Cardiac muscle cell (in vitro differentiated cells and primary cell): ENCODE measurements at regions not wholly inside any gene's neighbourhood (a gene's known extent, or its start where the extent isn't known, plus 50 kb on each side); places are given as distances from the start of the nearest gene placed in this dataset.

ENCODE experiments used
- DNase-seq, 2 donors: peaks; one replicate each; pipeline versions ENCODE4 v3.0.0 to v3.0.0-alpha.2; 2010 to 2017; ENCODE audit warnings: low read depth in 1 of 2, low spot score in 1 of 2
- H3K27ac ChIP-seq: fragments of 200-600 bp; sonication (generic); 2 replicates; pipeline ENCODE4 v1.5.1; 2016
- H3K27me3 ChIP-seq: fragments of 200-600 bp; sonication (generic); 2 replicates; pipeline ENCODE4 v1.6.0; 2016; ENCODE audit warnings: control low read depth
- H3K36me3 ChIP-seq: fragments of 200-600 bp; sonication (generic); 2 replicates; pipeline ENCODE4 v1.5.1; 2016; ENCODE audit warnings: control low read depth
- H3K4me1 ChIP-seq: fragments of 200-600 bp; sonication (generic); 2 replicates; pipeline ENCODE4 v1.8.1; 2017; ENCODE audit warnings: low read depth, mild to moderate bottlenecking, mixed run types
- H3K4me3 ChIP-seq: fragments of 200-600 bp; sonication (generic); 2 replicates; pipeline ENCODE4 v1.5.1; 2016; ENCODE audit warnings: mild to moderate bottlenecking
- H3K9me3 ChIP-seq: fragments of 200-600 bp; sonication (generic); 2 replicates; pipeline ENCODE4 v1.5.1; 2017; ENCODE audit warnings: low read depth, mild to moderate bottlenecking, control low read depth
- CTCF ChIP-seq: IDR thresholded peaks from 2 replicates; pipeline ENCODE4 v1.5.1; 2012; ENCODE audit warnings: low read depth, mild to moderate bottlenecking, low read length

- H3K4me3 ChIP-seq: no peak overlapping the region
- no peaks in the 10 kb centered on the region for H3K9me3 ChIP-seq
- no peaks in the 10 kb centered on the region for H3K4me1 ChIP-seq
- H3K27ac ChIP-seq: no peak overlapping the region
- H3K27me3 ChIP-seq: no peaks in the 10 kb centered on the region
- no peaks in the 10 kb centered on the region for H3K36me3 ChIP-seq
- DNase-seq: no peak
- TF ChIP-seq CTCF: no peak
Observed at GRCh38 chr6:12403947-12404647, 113.9 kb downstream of the EDN1 start.

GRCh38 chr6:12404651-12405050 is 114.5 kb downstream of the EDN1 start:
- no peaks in the 10 kb centered on the region for H3K36me3 ChIP-seq
- no peak overlapping the region for H3K27ac ChIP-seq
- TF ChIP-seq CTCF: no peak
- H3K4me1 ChIP-seq: no peaks in the 10 kb centered on the region
- no peaks in the 10 kb centered on the region for H3K9me3 ChIP-seq
- no peaks in the 10 kb centered on the region for H3K27me3 ChIP-seq
- no peak overlapping the region for H3K4me3 ChIP-seq
- no peak for DNase-seq

- H3K27me3 ChIP-seq: no peaks in the 10 kb centered on the region
- no peaks in the 10 kb centered on the region for H3K36me3 ChIP-seq
- no peaks in the 10 kb centered on the region for H3K9me3 ChIP-seq
- H3K27ac ChIP-seq: no peak overlapping the region
- no peak for DNase-seq
- no peak for TF ChIP-seq CTCF
- H3K4me1 ChIP-seq: no peaks in the 10 kb centered on the region
- no peak overlapping the region for H3K4me3 ChIP-seq
Observed at GRCh38 chr6:12408752-12409151, 118.6 kb downstream of the EDN1 start.

- no peak for DNase-seq
- no peak for TF ChIP-seq CTCF
- no peaks in the 10 kb centered on the region for H3K4me1 ChIP-seq
Observed at GRCh38 chr6:12410946-12411345, 120.8 kb downstream of the EDN1 start.

GRCh38 chr6:12414096-12414675 is 124.0 kb downstream of the EDN1 start:
- H3K27ac ChIP-seq: no peak overlapping the region
- no peak overlapping the region for H3K4me3 ChIP-seq
- H3K36me3 ChIP-seq: no peaks in the 10 kb centered on the region
- H3K9me3 ChIP-seq: no peaks in the 10 kb centered on the region
- no peaks in the 10 kb centered on the region for H3K27me3 ChIP-seq
- H3K4me1 ChIP-seq: no peaks in the 10 kb centered on the region
- no peak for TF ChIP-seq CTCF
- DNase-seq: no peak

More at GRCh38 chr6:12410946-12411345, 120.8 kb downstream of the EDN1 start:
- Histone ChIP-seq H3K4me3 (no peak overlapping the region), H3K36me3 (no peaks in the 10 kb centered on the region), H3K27ac (no peak overlapping the region), H3K27me3 (no peaks in the 10 kb centered on the region), H3K9me3 (no peaks in the 10 kb centered on the region)
